Hepatocyte (in vitro differentiated cells): ENCODE measurements at regions not wholly inside any gene's neighbourhood (a gene's known extent, or its start where the extent isn't known, plus 50 kb on each side); places are given as distances from the start of the nearest gene placed in this dataset.

Source experiments
- DNase-seq: peaks from one replicate; pipeline ENCODE4 v3.0.0-alpha.2; 2016; ENCODE audit warnings: low spot score
- H2AFZ ChIP-seq: fragments of 200-600 bp; sonication (generic); 2 replicates; pipeline ENCODE4 v1.6.0; 2016; ENCODE audit warnings: antibody characterized with exemption, mild to moderate bottlenecking
- H3K27ac ChIP-seq: fragments of 200-600 bp; sonication (generic); 2 replicates; pipeline ENCODE4 v1.5.1; 2016; ENCODE audit warnings: mild to moderate bottlenecking
- H3K27me3 ChIP-seq: fragments of 200-600 bp; sonication (generic); 2 replicates; pipeline ENCODE4 v1.6.1; 2016
- H3K36me3 ChIP-seq: fragments of 200-600 bp; sonication (generic); replicated peaks from 2 replicates; pipeline ENCODE4 v1.5.1; 2016; ENCODE audit warnings: low read depth; ENCODE audit not compliant: insufficient read depth
- H3K4me1 ChIP-seq: fragments of 200-600 bp; sonication (generic); 2 replicates; pipeline ENCODE4 v1.5.1; 2016; ENCODE audit warnings: mild to moderate bottlenecking, moderate library complexity; ENCODE audit not compliant: insufficient read depth
- H3K4me2 ChIP-seq: fragments of 200-600 bp; sonication (generic); 2 replicates; pipeline ENCODE4 v1.6.0; 2016
- H3K4me3 ChIP-seq: fragments of 200-600 bp; sonication (generic); 2 replicates; pipeline ENCODE4 v1.5.1; 2016; ENCODE audit warnings: mild to moderate bottlenecking
- H3K79me2 ChIP-seq: fragments of 200-600 bp; sonication (generic); 2 replicates; pipeline ENCODE4 v1.6.0; 2017; ENCODE audit warnings: mild to moderate bottlenecking
- H3K9me2 ChIP-seq: fragments of 200-600 bp; sonication (generic); replicated peaks from 2 replicates; pipeline ENCODE4 v1.6.0; 2017; ENCODE audit warnings: mild to moderate bottlenecking; ENCODE audit not compliant: insufficient read depth
- H3K9me3 ChIP-seq: fragments of 200-600 bp; sonication (generic); 2 replicates; pipeline ENCODE4 v1.5.1; 2016; ENCODE audit warnings: low read depth, mild to moderate bottlenecking
- H4K20me1 ChIP-seq: fragments of 200-600 bp; sonication (generic); 2 replicates; pipeline ENCODE4 v1.6.0; 2016; ENCODE audit warnings: mild to moderate bottlenecking; ENCODE audit not compliant: insufficient read depth, poor library complexity, severe bottlenecking
- CTCF ChIP-seq: fragments of 200-600 bp; sonication (generic); IDR thresholded peaks from 2 replicates; pipeline ENCODE4 v1.5.1; 2016; ENCODE audit warnings: antibody characterized with exemption, mild to moderate bottlenecking; ENCODE audit not compliant: poor library complexity
- EZH2 ChIP-seq: fragments of 200-600 bp; sonication (generic); IDR thresholded peaks from 2 replicates; pipeline ENCODE4 v1.6.1; 2016; ENCODE audit warnings: antibody characterized with exemption, mild to moderate bottlenecking, borderline replicate concordance
- EZH2phosphoT487 ChIP-seq: fragments of 200-600 bp; sonication (generic); IDR thresholded peaks from one replicate; pipeline ENCODE4 v1.6.1; 2018; ENCODE audit warnings: antibody characterized with exemption, mild to moderate bottlenecking, low read depth, moderate library complexity; ENCODE audit not compliant: unreplicated experiment, severe bottlenecking
- WGBS: methylation state at CpG from one replicate; pipeline ENCODE4 v1.1.6; 2016; ENCODE audit warnings: low lambda C conversion rate; ENCODE audit errors: missing lambda C conversion rate; 5-methylcytosine and 5-hydroxymethylcytosine counted together

GRCh38 chr13:76538004-76538403, 348.2 kb downstream of the KCTD12 start:
- H3K79me2 ChIP-seq, result no peaks in the 10 kb centered on the region
- no peak overlapping the region for H3K4me2 ChIP-seq
- H3K4me1 ChIP-seq, result no peaks in the 10 kb centered on the region
- H4K20me1 ChIP-seq, result no peaks in the 10 kb centered on the region
- 71% methylated on average over 3 of the region's 3 CpGs for WGBS
- H3K27ac ChIP-seq, result no peak overlapping the region
- no peak for DNase-seq
- no peak overlapping the region for H2AFZ ChIP-seq
- no peaks in the 10 kb centered on the region for H3K9me3 ChIP-seq
- TF ChIP-seq CTCF (no peak), EZH2 (no peak), EZH2phosphoT487 (no peak)
- no peaks in the 10 kb centered on the region for H3K9me2 ChIP-seq
- H3K4me3 ChIP-seq, result no peak overlapping the region
- H3K36me3 ChIP-seq, result no peaks in the 10 kb centered on the region
- no peaks in the 10 kb centered on the region for H3K27me3 ChIP-seq

- Histone ChIP-seq H3K4me3 (no peak overlapping the region), H3K4me1 (no peaks in the 10 kb centered on the region), H3K9me3 (no peaks in the 10 kb centered on the region), H3K27me3 (no peaks in the 10 kb centered on the region), H3K79me2 (no peaks in the 10 kb centered on the region), H3K4me2 (no peak overlapping the region), H3K36me3 (no peaks in the 10 kb centered on the region), H3K27ac (no peak overlapping the region), H2AFZ (no peak overlapping the region), H4K20me1 (no peaks in the 10 kb centered on the region), H3K9me2 (no peaks in the 10 kb centered on the region)
- no peak for DNase-seq
- WGBS, result 83% methylated on average over 2 of the region's 2 CpGs
- TF ChIP-seq EZH2, result no peak
- TF ChIP-seq EZH2phosphoT487, result no peak
- TF ChIP-seq CTCF, result no peak
Measured at GRCh38 chr13:76533251-76533650, 353.0 kb downstream of the KCTD12 start.

- DNase-seq, result no peak
- Histone ChIP-seq H3K27me3 (no peaks in the 10 kb centered on the region), H3K79me2 (no peaks in the 10 kb centered on the region), H3K9me2 (no peaks in the 10 kb centered on the region), H2AFZ (no peak overlapping the region), H3K27ac (no peak overlapping the region), H3K4me3 (no peak overlapping the region), H4K20me1 (no peaks in the 10 kb centered on the region), H3K4me2 (no peak overlapping the region), H3K9me3 (no peaks in the 10 kb centered on the region), H3K36me3 (no peaks in the 10 kb centered on the region), H3K4me1 (no peaks in the 10 kb centered on the region)
- no peak for TF ChIP-seq EZH2
- no peak for TF ChIP-seq EZH2phosphoT487
- TF ChIP-seq CTCF, result no peak
Measured at GRCh38 chr13:76527041-76527440, 359.2 kb downstream of the KCTD12 start.

- Histone ChIP-seq H3K4me2 (no peak overlapping the region), H2AFZ (no peak overlapping the region), H3K27me3 (no peaks in the 10 kb centered on the region), H3K4me3 (no peak overlapping the region), H3K9me3 (no peaks in the 10 kb centered on the region), H3K9me2 (no peaks in the 10 kb centered on the region), H3K27ac (no peak overlapping the region), H3K36me3 (no peaks in the 10 kb centered on the region), H3K4me1 (no peaks in the 10 kb centered on the region), H4K20me1 (no peaks in the 10 kb centered on the region), H3K79me2 (no peaks in the 10 kb centered on the region)
- 68% methylated on average over 2 of the region's 2 CpGs for WGBS
- TF ChIP-seq CTCF, result no peak
- TF ChIP-seq EZH2, result no peak
- TF ChIP-seq EZH2phosphoT487, result no peak
- no peak for DNase-seq
Measured at GRCh38 chr13:76523740-76524340, 362.4 kb downstream of the KCTD12 start.
